H54 (cell line): ENCODE measurements at regions not wholly inside any gene's neighbourhood (a gene's known extent, or its start where the extent isn't known, plus 50 kb on each side); places are given as distances from the start of the nearest gene placed in this dataset.

ENCODE experiments used
- DNase-seq: peaks from one replicate; pipeline ENCODE4 v3.0.0; 2011; ENCODE audit warnings: low spot score, mixed read lengths; ENCODE audit not compliant: insufficient read length
- FAIRE-seq: peaks from 3 replicates; lab custom pipeline; 2011; peaks lifted over from hg19 to GRCh38; lab: Jason Lieb, UNC
- POLR2A ChIP-seq: IDR thresholded peaks from 2 replicates; pipeline ENCODE4 v1.6.1; 2011; ENCODE audit warnings: low read depth, mild to moderate bottlenecking, low read length

DNA sequence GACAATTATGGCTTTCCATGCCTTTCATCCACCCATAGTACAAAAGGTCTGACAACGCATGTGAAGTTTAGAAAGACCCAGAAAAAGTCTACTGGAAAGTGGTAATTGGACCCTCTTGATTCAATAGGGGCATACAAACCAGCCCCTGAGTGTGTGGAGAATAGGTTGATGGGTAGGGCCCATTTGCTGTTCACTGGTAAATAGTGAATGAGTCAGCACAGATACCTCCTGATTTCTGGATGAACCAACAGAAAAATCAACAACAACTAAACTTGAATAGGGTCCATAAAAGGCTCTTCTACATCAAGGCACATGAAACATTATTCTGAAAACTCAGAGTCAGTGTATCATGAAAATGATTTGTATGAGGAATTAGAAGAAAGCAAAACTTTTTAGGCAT is 235.4 kb upstream of the SLC35B3 start:
- FAIRE-seq: no peak
- TF ChIP-seq POLR2A: no peak
- DNase-seq: no peak

- FAIRE-seq (no peak), DNase-seq (no peak)
- no peak for TF ChIP-seq POLR2A
Measured at GRCh38 chr6:8664700-8665099, 229.4 kb upstream of the SLC35B3 start.

DNA sequence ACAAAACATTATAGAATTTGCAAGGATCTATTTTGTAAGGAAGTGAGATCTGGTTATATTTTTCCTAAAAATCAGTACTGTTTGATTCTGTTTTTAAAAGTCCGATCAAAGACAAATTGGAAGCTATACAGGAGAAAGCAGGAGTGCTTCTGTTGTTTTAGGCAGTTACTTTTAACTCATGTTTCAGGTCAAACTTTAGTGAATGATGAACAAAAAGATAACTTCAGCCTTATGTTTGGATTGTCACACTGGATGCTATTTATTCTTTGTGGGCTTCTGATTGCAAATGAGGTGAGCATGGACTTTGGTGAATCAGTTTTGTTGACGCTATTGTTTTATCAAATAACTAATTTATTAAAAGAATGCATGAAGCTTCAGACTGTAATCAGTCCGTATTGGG is 228.7 kb upstream of the SLC35B3 start:
- no peak for TF ChIP-seq POLR2A
- FAIRE-seq (no peak), DNase-seq (no peak)

GRCh38 chr6:8659404-8660189 is 224.3 kb upstream of the SLC35B3 start:
- DNase-seq: no peak
- TF ChIP-seq POLR2A: no peak
- FAIRE-seq: no peak

DNA sequence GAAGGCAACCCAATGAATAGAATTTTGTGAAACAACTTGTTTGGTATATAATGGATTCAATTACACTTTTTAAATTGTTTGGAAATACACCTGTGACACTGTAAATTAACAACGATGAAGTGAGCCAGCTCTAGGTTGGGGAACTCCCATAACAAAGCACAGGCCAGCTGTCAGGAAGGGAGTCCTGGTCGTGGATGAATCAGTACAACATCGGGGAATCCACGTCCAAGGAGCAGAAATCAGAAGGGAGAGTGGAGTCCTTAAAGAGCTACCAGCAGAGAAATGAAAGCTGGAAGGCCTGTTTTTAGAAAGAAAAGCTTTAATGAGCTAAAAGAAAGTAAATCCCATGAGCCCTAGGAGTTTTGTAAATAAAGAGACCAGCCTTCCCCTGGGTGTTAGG is 223.1 kb upstream of the SLC35B3 start:
- FAIRE-seq: no peak
- no peak for TF ChIP-seq POLR2A
- no peak for DNase-seq

GRCh38 chr6:8657522-8657921 is 222.2 kb upstream of the SLC35B3 start:
- DNase-seq (no peak), FAIRE-seq (no peak)
- no peak for TF ChIP-seq POLR2A

DNA sequence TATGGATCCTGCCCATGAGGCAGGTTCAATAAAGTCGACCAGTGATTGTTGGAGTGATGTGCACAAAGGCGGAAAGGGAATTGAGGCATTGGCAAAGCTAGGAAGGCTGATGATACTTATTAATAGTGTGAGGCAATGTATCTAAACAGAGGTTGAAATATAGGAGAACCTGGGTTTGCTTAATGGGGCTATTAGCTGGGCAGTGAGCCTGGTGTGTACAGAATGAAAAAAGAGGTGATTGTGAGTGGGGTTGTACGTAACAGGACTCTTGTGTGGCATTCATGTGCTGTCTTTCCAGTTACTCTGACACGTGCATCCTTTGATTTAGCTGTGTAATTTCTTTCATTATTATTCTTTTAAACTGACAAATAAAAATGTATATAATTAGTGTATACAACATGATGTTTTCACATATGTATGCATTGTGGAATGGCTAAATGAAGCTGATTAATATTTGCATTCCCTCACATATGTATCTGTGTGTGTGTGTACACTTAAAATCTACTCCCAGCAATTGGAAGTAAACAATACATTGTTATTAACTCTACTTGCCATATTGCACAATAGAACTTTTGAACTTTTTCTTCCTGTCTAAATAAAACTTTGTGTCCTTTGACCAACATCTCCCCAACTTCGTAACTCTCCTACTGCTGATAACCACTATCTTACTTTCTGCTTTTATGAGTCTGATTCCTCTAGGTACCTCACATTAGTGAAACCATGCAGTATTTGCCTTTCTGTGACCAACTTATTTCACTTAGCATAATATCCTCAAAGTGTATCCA is 220.5 kb upstream of the SLC35B3 start:
- FAIRE-seq (no peak), DNase-seq (no peak)
- no peak for TF ChIP-seq POLR2A

GRCh38 chr6:8652710-8653109 is 217.4 kb upstream of the SLC35B3 start:
- no peak for TF ChIP-seq POLR2A
- FAIRE-seq (no peak), DNase-seq (no peak)

DNA sequence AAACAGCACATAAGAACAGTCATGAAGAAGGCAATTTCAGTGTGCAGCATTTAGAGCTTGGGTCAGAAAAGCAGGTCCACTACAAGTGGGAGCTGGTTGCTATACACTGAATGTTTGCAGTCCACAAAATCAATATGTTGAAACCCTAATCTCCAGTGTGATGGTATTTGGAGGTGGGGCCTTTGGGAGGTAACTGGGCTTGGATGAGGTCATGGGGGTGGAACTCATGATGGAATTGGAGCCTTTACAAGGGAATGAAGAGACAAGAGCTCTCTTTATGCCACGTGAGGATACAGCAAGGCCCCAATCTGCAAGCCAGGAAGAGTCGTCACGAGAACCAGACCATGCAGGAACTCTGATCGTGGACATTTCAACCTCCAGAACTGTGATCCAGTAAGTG is 216.7 kb upstream of the SLC35B3 start:
- no peak for DNase-seq
- no peak for FAIRE-seq
- TF ChIP-seq POLR2A: no peak

- FAIRE-seq (no peak), DNase-seq (no peak)
- TF ChIP-seq POLR2A: no peak
Measured at GRCh38 chr6:8645212-8645611, 209.9 kb upstream of the SLC35B3 start.

GRCh38 chr6:8644306-8644705 is 209.0 kb upstream of the SLC35B3 start:
- DNase-seq: no peak
- TF ChIP-seq POLR2A: no peak
- no peak for FAIRE-seq

DNA sequence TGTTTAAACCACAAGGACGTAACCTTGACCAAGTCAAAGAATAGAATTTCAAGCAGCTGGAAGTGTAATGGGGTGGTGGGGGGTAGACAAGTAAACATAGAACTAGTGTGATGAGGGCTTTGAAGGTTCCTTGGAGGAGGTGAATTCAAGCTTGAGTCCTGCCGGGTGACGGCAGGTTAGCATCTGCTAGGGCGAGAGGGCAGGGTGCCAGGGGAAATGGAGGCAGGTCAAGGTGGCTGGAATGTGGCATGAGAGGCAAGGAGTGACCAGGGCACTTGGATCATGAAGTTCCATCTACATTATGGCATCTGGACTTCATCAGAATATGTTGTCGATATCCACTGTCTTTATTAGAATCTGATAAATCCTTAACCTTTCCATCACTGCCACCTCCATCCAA is 207.5 kb upstream of the SLC35B3 start:
- FAIRE-seq (no peak), DNase-seq (no peak)
- TF ChIP-seq POLR2A: no peak

DNA sequence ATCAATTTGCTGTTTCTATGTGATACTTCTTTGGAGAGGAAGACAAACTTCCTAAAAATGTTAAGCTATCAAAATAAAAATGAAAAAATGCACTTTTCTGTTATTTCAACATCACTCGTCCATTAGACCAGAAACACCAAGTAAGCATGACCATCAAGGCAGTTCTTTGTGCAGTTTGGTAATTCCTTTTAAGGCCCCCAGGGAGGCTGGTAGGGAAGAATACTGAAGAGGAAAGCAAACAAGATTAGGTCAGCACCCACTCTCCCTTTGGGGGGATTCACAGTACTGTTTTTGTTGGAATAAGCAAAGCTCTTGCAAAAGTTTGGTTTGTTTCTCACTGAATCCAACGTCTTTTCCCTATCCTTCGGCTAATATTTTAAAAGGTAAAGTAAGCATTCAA is 206.8 kb upstream of the SLC35B3 start:
- DNase-seq (no peak), FAIRE-seq (no peak)
- no peak for TF ChIP-seq POLR2A

DNA sequence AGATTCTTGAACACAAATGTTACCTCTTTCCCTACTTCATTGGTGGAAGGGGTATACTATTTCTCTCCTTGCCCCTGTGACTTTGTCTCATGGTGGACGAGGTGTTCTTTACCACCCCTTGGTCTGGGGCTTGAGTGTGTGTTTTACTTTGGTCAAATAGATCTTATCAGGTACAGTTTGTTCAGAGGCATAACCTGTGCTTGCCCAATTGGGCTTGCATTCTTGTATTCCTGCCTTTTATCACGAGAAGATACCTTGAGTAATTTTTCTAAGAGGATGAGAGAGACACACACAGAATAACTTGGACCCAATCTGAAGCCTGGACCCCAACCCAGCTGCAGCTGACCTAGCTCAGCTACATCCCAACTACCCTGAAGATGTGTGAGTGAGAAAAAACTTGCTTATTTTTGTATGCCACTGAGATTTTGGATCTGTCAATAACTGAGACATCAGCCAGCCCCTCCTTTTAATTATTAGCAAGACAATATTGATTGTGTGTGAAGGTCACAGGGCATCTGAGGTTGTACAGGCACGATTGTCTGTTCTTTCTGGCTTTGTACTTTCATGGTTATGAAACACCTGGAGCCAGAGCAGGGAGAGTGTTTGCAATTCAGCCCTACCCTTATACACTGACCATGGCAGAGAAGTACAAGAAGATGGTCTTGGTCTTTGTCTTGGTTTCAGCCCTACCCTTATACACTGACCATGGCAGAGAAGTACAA is 204.7 kb upstream of the SLC35B3 start:
- DNase-seq (no peak), FAIRE-seq (no peak)
- no peak for TF ChIP-seq POLR2A
